WTC11 (cell line): ENCODE measurements at regions not wholly inside any gene's neighbourhood (a gene's known extent, or its start where the extent isn't known, plus 50 kb on each side); places are given as distances from the start of the nearest gene placed in this dataset.

Experiments used
- ATAC-seq: fragments of 200-7000 bp; cut with Tn5 transposase; 2 replicates; pipeline ENCODE4 v1.10.0; 2021; ENCODE audit warnings: mild to moderate bottlenecking, moderate library complexity
- CTCF ChIA-PET: fragments of 300-600 bp; sonication (Branson Sonifier 250); formaldehyde crosslinking; loops from one replicate; lab custom pipeline; 2021; ENCODE audit warnings: antibody characterized with exemption; lab: Charles Lee
- POLR2A ChIA-PET: fragments of 350-600 bp; sonication (Branson Sonifier 250); formaldehyde crosslinking; loops from one replicate; lab custom pipeline; 2021; ENCODE audit warnings: antibody characterized with exemption; lab: Charles Lee
- DNase-seq: peaks from one replicate; pipeline ENCODE4 v3.0.0; 2021; ENCODE audit warnings: low spot score
- H3K27ac Mint-ChIP-seq: 2 replicates; pipeline ENCODE4 v1.8.0; 2021; ENCODE audit warnings: mixed read lengths
- H3K27me3 Mint-ChIP-seq: 2 replicates; pipeline ENCODE4 v1.8.0; 2021; ENCODE audit warnings: low read depth, mild to moderate bottlenecking, moderate library complexity, mixed read lengths
- H3K36me3 Mint-ChIP-seq: 2 replicates; pipeline ENCODE4 v1.8.0; 2021; ENCODE audit warnings: mixed read lengths
- H3K4me1 Mint-ChIP-seq: 2 replicates; pipeline ENCODE4 v1.8.0; 2022; ENCODE audit warnings: mixed read lengths
- H3K4me3 Mint-ChIP-seq: 2 replicates; pipeline ENCODE4 v1.8.0; 2021; ENCODE audit warnings: mild to moderate bottlenecking, moderate library complexity, mixed read lengths
- H3K9me3 Mint-ChIP-seq: 2 replicates; pipeline ENCODE4 v1.8.0; 2021; ENCODE audit warnings: mixed read lengths
- CREB1 ChIP-seq: sonication (generic); formaldehyde crosslinking; IDR thresholded peaks from 2 replicates; pipeline ENCODE4 v1.8.0; 2023; ENCODE audit warnings: mild to moderate bottlenecking, missing genetic modification reagents
- ELF4 ChIP-seq: sonication (generic); formaldehyde crosslinking; IDR thresholded peaks from 2 replicates; pipeline ENCODE4 v1.8.1; 2022; ENCODE audit warnings: low read depth, mild to moderate bottlenecking, moderate library complexity, missing genetic modification reagents
- GABPB1 ChIP-seq: sonication (generic); formaldehyde crosslinking; IDR thresholded peaks from 2 replicates; pipeline ENCODE4 v1.8.1; 2023; ENCODE audit warnings: mild to moderate bottlenecking, missing genetic modification reagents
- NFYB ChIP-seq: sonication (generic); formaldehyde crosslinking; conservative IDR thresholded peaks from 2 replicates; pipeline ENCODE4 v1.8.0; 2022; ENCODE audit warnings: low read depth, missing genetic modification reagents
- NR1H2 ChIP-seq: sonication (generic); formaldehyde crosslinking; IDR thresholded peaks from 2 replicates; pipeline ENCODE4 v1.9.0; 2021; ENCODE audit warnings: mild to moderate bottlenecking, moderate library complexity, missing genetic modification reagents
- OVOL2 ChIP-seq: fragments of 250-450 bp; sonication (Bioruptor Pico); IDR thresholded peaks from 2 replicates; pipeline ENCODE4 v1.9.0; 2021; ENCODE audit warnings: mild to moderate bottlenecking, borderline replicate concordance
- TEAD1 ChIP-seq: sonication (generic); formaldehyde crosslinking; IDR thresholded peaks from 2 replicates; pipeline ENCODE4 v1.8.0; 2022; ENCODE audit warnings: mild to moderate bottlenecking, missing genetic modification reagents
- TP53 ChIP-seq: sonication (generic); formaldehyde crosslinking; IDR thresholded peaks from 2 replicates; pipeline ENCODE4 v1.8.1; 2023; ENCODE audit warnings: mild to moderate bottlenecking, missing genetic modification reagents
- USF2 ChIP-seq: sonication (generic); formaldehyde crosslinking; IDR thresholded peaks from 2 replicates; pipeline ENCODE4 v1.8.1; 2023; ENCODE audit warnings: mild to moderate bottlenecking, missing genetic modification reagents, moderate library complexity
- ZNF263 ChIP-seq: sonication (generic); formaldehyde crosslinking; IDR thresholded peaks from 2 replicates; pipeline ENCODE4 v1.8.1; 2022; ENCODE audit warnings: low read depth, mild to moderate bottlenecking, moderate library complexity, missing genetic modification reagents
- ZNF317 ChIP-seq: sonication (generic); formaldehyde crosslinking; IDR thresholded peaks from 2 replicates; pipeline ENCODE4 v1.8.1; 2023; ENCODE audit warnings: low read depth, mild to moderate bottlenecking, moderate library complexity, missing genetic modification reagents, borderline replicate concordance
- ZNF416 ChIP-seq: fragments of 250-450 bp; sonication (Bioruptor Pico); IDR thresholded peaks from 2 replicates; pipeline ENCODE4 v1.9.0; 2021; ENCODE audit warnings: mild to moderate bottlenecking, inconsistent platforms
- ZNF423 ChIP-seq: fragments of 250-450 bp; sonication (Bioruptor Pico); IDR thresholded peaks from 2 replicates; pipeline ENCODE4 v2.1.2; 2022; ENCODE audit warnings: mild to moderate bottlenecking, moderate library complexity
- ZNF671 ChIP-seq: fragments of 250-450 bp; sonication (Bioruptor Pico); IDR thresholded peaks from 2 replicates; pipeline ENCODE4 v1.8.0; 2021; ENCODE audit warnings: mild to moderate bottlenecking
- TF ChIP-seq, protein P1 (sequence below): sonication (generic); formaldehyde crosslinking; IDR thresholded peaks from 2 replicates; pipeline ENCODE4 v1.8.0; 2023; ENCODE audit warnings: mild to moderate bottlenecking, missing genetic modification reagents
- TF ChIP-seq, protein P2 (sequence below): fragments of 200-600 bp; IDR thresholded peaks from 2 replicates; pipeline ENCODE4 v1.8.0; 2022; ENCODE audit warnings: antibody characterized with exemption
- TF ChIP-seq, protein P3 (sequence below): sonication (generic); formaldehyde crosslinking; conservative IDR thresholded peaks from 2 replicates; pipeline ENCODE4 v1.8.1; 2023; ENCODE audit warnings: mild to moderate bottlenecking, low read depth, missing genetic modification reagents, moderate library complexity
- TF ChIP-seq, protein P4 (sequence below): fragments of 250-450 bp; sonication (Bioruptor Pico); IDR thresholded peaks from 2 replicates; pipeline ENCODE4 v1.9.0; 2021; ENCODE audit warnings: mild to moderate bottlenecking, borderline replicate concordance

DNA sequence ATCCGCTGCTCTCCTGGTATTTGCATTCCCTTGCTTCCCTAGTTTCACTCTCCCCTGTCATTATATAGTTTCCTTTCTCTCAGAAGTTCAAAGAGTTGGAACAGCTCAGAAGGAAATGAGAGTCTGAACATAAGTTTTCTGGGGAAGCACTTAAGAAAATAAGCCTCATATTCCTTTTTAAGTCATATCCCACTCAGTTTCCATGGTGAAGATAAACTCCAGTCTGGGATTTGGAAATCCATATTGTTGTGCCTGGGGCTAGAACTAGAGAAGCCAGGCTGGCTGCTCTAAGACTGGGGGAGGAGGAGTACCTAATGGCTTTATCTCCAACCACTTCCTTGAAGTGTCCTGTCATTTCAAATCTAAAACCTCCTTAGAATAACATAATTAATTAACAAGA lies 134.2 kb upstream of the ALCAM start:
- no peak overlapping the region for H3K4me3 Mint-ChIP-seq
- ChIA-PET CTCF (no interaction called here), POLR2A (no interaction called here)
- no peak overlapping the region for H3K27ac Mint-ChIP-seq
- H3K27me3 Mint-ChIP-seq, result no peaks in the 10 kb centered on the region
- ATAC-seq, result no peak
- peaks cover 6% of the 10 kb centered on the region; the same call in 1 of the 2 replicates for H3K36me3 Mint-ChIP-seq
- DNase-seq, result no peak
- H3K4me1 Mint-ChIP-seq, result 0 out of 2 replicates have a peak, but pooled peaks cover 3% of the 10 kb centered on the region
- H3K9me3 Mint-ChIP-seq, result peaks cover 11% of the 10 kb centered on the region
- TF ChIP-seq NFYB (CRISPR knock-in tag), result no peak
- no peak for TF ChIP-seq ZNF423 (CRISPR knock-in tag)

- Mint-ChIP-seq H3K27ac (no peak overlapping the region), H3K4me1 (peaks cover 4% of the 10 kb centered on the region), H3K4me3 (no peak overlapping the region), H3K9me3 (peaks cover 11% of the 10 kb centered on the region), H3K36me3 (peaks cover 6% of the 10 kb centered on the region; the same call in 1 of the 2 replicates), H3K27me3 (no peaks in the 10 kb centered on the region)
- TF ChIP-seq OVOL2 (CRISPR knock-in tag) (no peak), ZNF671 (CRISPR knock-in tag) (no peak)
- DNase-seq, result no peak
- ATAC-seq, result no peak
- ChIA-PET CTCF (no interaction called here), POLR2A (no interaction called here)
Measured at GRCh38 chr3:105233010-105233409, 133.7 kb upstream of the ALCAM start.

- POLR2A ChIA-PET, result no interaction called here
- Mint-ChIP-seq H3K36me3 (no peaks in the 10 kb centered on the region), H3K9me3 (no peaks in the 10 kb centered on the region), H3K4me1 (peaks cover 20% of the 10 kb centered on the region), H3K4me3 (no peak overlapping the region), H3K27me3 (no peaks in the 10 kb centered on the region), H3K27ac (no peak overlapping the region)
- TF ChIP-seq ELF4 (no peak), ZNF317 (CRISPR knock-in tag) (no peak), ZNF263 (no peak), GABPB1 (CRISPR knock-in tag) (no peak), TEAD1 (CRISPR knock-in tag) (no peak), OVOL2 (CRISPR knock-in tag) (no peak), TP53 (CRISPR knock-in tag) (no peak), NR1H2 (CRISPR knock-in tag) (no peak)
- TF ChIP-seq, protein P1, sequence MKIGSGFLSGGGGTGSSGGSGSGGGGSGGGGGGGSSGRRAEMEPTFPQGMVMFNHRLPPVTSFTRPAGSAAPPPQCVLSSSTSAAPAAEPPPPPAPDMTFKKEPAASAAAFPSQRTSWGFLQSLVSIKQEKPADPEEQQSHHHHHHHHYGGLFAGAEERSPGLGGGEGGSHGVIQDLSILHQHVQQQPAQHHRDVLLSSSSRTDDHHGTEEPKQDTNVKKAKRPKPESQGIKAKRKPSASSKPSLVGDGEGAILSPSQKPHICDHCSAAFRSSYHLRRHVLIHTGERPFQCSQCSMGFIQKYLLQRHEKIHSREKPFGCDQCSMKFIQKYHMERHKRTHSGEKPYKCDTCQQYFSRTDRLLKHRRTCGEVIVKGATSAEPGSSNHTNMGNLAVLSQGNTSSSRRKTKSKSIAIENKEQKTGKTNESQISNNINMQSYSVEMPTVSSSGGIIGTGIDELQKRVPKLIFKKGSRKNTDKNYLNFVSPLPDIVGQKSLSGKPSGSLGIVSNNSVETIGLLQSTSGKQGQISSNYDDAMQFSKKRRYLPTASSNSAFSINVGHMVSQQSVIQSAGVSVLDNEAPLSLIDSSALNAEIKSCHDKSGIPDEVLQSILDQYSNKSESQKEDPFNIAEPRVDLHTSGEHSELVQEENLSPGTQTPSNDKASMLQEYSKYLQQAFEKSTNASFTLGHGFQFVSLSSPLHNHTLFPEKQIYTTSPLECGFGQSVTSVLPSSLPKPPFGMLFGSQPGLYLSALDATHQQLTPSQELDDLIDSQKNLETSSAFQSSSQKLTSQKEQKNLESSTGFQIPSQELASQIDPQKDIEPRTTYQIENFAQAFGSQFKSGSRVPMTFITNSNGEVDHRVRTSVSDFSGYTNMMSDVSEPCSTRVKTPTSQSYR, result no peak
- TF ChIP-seq, protein P2, sequence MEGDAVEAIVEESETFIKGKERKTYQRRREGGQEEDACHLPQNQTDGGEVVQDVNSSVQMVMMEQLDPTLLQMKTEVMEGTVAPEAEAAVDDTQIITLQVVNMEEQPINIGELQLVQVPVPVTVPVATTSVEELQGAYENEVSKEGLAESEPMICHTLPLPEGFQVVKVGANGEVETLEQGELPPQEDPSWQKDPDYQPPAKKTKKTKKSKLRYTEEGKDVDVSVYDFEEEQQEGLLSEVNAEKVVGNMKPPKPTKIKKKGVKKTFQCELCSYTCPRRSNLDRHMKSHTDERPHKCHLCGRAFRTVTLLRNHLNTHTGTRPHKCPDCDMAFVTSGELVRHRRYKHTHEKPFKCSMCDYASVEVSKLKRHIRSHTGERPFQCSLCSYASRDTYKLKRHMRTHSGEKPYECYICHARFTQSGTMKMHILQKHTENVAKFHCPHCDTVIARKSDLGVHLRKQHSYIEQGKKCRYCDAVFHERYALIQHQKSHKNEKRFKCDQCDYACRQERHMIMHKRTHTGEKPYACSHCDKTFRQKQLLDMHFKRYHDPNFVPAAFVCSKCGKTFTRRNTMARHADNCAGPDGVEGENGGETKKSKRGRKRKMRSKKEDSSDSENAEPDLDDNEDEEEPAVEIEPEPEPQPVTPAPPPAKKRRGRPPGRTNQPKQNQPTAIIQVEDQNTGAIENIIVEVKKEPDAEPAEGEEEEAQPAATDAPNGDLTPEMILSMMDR, result no peak
- TF ChIP-seq, protein P3, sequence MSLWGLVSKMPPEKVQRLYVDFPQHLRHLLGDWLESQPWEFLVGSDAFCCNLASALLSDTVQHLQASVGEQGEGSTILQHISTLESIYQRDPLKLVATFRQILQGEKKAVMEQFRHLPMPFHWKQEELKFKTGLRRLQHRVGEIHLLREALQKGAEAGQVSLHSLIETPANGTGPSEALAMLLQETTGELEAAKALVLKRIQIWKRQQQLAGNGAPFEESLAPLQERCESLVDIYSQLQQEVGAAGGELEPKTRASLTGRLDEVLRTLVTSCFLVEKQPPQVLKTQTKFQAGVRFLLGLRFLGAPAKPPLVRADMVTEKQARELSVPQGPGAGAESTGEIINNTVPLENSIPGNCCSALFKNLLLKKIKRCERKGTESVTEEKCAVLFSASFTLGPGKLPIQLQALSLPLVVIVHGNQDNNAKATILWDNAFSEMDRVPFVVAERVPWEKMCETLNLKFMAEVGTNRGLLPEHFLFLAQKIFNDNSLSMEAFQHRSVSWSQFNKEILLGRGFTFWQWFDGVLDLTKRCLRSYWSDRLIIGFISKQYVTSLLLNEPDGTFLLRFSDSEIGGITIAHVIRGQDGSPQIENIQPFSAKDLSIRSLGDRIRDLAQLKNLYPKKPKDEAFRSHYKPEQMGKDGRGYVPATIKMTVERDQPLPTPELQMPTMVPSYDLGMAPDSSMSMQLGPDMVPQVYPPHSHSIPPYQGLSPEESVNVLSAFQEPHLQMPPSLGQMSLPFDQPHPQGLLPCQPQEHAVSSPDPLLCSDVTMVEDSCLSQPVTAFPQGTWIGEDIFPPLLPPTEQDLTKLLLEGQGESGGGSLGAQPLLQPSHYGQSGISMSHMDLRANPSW, result no peak
- no peak for ATAC-seq
- CTCF ChIA-PET, result no interaction called here
- no peak for DNase-seq
Measured at GRCh38 chr3:105235221-105235620, 131.5 kb upstream of the ALCAM start.

DNA sequence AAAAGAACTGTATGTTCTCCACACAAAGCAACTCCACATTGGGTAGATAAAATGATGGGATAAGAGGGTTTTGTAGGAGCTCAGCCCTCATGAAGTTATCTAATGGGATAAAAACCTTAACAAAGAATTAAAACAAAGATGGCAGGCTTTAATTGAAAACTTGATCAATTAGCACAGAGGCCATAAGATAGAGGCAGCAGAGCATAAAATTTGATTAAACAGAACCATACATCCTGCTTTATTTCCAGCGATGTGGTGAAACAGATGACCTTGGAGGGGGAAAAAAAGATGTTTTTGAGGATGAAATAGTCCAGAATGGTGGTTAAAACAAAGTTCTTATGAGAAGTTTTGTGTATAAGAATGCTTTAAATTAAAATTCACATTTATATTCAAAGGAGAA lies 130.9 kb upstream of the ALCAM start:
- Mint-ChIP-seq H3K4me3 (no peak overlapping the region), H3K36me3 (no peaks in the 10 kb centered on the region), H3K27me3 (no peaks in the 10 kb centered on the region), H3K4me1 (peaks cover 21% of the 10 kb centered on the region), H3K27ac (no peak overlapping the region), H3K9me3 (no peaks in the 10 kb centered on the region)
- ChIA-PET CTCF (no interaction called here), POLR2A (no interaction called here)
- no peak for DNase-seq
- ATAC-seq, result no peak
- no peak for TF ChIP-seq ZNF416 (CRISPR knock-in tag)
- no peak for TF ChIP-seq CREB1 (CRISPR knock-in tag)
- no peak for TF ChIP-seq ZNF671 (CRISPR knock-in tag)
- TF ChIP-seq TEAD1 (CRISPR knock-in tag), result no peak
- TF ChIP-seq, protein P4, sequence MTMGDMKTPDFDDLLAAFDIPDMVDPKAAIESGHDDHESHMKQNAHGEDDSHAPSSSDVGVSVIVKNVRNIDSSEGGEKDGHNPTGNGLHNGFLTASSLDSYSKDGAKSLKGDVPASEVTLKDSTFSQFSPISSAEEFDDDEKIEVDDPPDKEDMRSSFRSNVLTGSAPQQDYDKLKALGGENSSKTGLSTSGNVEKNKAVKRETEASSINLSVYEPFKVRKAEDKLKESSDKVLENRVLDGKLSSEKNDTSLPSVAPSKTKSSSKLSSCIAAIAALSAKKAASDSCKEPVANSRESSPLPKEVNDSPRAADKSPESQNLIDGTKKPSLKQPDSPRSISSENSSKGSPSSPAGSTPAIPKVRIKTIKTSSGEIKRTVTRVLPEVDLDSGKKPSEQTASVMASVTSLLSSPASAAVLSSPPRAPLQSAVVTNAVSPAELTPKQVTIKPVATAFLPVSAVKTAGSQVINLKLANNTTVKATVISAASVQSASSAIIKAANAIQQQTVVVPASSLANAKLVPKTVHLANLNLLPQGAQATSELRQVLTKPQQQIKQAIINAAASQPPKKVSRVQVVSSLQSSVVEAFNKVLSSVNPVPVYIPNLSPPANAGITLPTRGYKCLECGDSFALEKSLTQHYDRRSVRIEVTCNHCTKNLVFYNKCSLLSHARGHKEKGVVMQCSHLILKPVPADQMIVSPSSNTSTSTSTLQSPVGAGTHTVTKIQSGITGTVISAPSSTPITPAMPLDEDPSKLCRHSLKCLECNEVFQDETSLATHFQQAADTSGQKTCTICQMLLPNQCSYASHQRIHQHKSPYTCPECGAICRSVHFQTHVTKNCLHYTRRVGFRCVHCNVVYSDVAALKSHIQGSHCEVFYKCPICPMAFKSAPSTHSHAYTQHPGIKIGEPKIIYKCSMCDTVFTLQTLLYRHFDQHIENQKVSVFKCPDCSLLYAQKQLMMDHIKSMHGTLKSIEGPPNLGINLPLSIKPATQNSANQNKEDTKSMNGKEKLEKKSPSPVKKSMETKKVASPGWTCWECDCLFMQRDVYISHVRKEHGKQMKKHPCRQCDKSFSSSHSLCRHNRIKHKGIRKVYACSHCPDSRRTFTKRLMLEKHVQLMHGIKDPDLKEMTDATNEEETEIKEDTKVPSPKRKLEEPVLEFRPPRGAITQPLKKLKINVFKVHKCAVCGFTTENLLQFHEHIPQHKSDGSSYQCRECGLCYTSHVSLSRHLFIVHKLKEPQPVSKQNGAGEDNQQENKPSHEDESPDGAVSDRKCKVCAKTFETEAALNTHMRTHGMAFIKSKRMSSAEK (CRISPR knock-in tag), result no peak
- no peak for TF ChIP-seq TP53 (CRISPR knock-in tag)
- no peak for TF ChIP-seq USF2 (CRISPR knock-in tag)
